Heart left ventricle (tissue), 13 donors: ENCODE measurements at regions not wholly inside any gene's neighbourhood (a gene's known extent, or its start where the extent isn't known, plus 50 kb on each side); places are given as distances from the start of the nearest gene placed in this dataset.

Experiments
- CTCF ChIP-seq, 12 donors: fragments of 200-600 bp; sonication (generic) in 4 of 12; IDR thresholded peaks; one replicate each; pipeline versions ENCODE4 v1.5.0 to v1.8.0; 2018 to 2022; ENCODE audit warnings: antibody characterized with exemption in 12 of 12, mild to moderate bottlenecking in 5 of 12
- POLR2A ChIP-seq, 2 donors: fragments of 450-650 bp; IDR thresholded peaks; one replicate each; pipeline ENCODE4 v1.6.1; 2017; ENCODE audit warnings: antibody characterized with exemption in 2 of 2, mild to moderate bottlenecking in 2 of 2, moderate library complexity in 2 of 2
- donor health status: ischemic (EF 13 %, LVEDD 7.1; RV severe dilation, severe dysfunction).
- donor health status: DM: no; HTN: yes; CAD: no.
- donor health status: DM: no; HTN: no; CAD: no.
- donor health status: ischemic (EF 25% LVEDD 6.9; RV normal size, moderate dysfunction).
- donor health status: ischemic (EF 25% LVEDD 5.7; RV mildly dilated, moderate dysfunction).
- donor health status: ischemic (EF 35%, LVEDD 5.7; RV mildly dilated, moderate dysfunction).
- donor health status: nonischemic (EF 11% LVEDD 7.7; RV severe dilation, severe dysfunction).
- donor health status: DM: yes; HTN: yes; CAD: no.
- donor health status: PGD.
- donor health status: ischemic (EF 29% LVEDD 5.4; RV normal size, mild dysfunction).
- donor health status: nonischemic (EF 23%, LVEDD 6.1; RV moderate dilation, normal function).

DNA sequence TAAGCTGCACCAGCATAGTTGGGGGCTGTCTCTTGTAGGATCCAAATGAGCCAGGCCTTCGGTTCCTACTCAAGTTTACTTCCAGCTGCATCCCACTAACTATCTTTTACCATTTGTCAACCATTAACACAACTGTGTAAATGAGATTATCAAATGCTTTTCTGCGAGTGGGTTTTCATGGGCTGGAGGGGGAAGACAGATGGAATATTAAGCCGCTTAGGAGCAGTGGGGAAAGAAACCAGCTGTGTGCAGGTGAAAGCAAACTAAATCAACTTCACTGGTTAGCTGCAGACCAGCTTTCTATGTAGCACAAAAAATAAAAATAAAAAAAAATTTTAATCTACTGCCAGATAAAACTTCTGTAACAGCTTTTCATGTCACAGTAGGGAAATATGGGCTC lies 100.8 kb upstream of the FOXN2 start:
- TF ChIP-seq CTCF (IDR thresholded peaks at IDR 0.05) = no peak
- no peak for TF ChIP-seq POLR2A (IDR thresholded peaks at IDR 0.05)
